ENCODE measurements at regions not wholly inside any gene's neighbourhood (a gene's known extent, or its start where the extent isn't known, plus 50 kb on each side); places are given as distances from the start of the nearest gene placed in this dataset.

DNA sequence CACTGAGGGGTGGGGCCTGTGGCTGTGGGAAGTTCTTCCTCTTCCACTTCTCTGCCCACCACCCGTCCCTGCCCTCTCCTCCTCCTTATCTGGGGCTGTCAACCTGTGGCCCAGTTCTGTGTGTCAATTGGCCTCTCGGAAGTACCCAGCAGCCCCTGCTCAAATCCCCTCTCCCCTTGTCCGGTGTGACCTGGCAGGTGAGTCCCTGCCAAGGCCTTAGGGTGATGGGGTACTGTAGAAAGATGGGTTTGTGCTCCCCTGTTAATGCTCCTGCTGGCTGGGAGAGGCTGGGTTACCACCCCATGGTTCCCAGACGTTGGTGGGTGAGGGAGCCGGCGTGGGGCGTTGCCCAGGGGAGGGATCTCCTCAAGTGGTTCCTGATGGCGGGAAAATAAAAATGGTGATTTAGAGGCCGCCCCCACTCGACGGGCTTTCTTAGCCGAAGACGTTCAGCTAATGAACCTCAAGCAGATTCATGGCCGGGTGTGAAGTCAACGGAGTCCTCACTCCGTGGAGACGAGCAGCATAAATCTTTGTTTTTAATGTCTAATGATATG, 141.2 kb downstream of the URI1 start:
- no peak for DNase-seq (ENCODE audit: low read depth)

DNA sequence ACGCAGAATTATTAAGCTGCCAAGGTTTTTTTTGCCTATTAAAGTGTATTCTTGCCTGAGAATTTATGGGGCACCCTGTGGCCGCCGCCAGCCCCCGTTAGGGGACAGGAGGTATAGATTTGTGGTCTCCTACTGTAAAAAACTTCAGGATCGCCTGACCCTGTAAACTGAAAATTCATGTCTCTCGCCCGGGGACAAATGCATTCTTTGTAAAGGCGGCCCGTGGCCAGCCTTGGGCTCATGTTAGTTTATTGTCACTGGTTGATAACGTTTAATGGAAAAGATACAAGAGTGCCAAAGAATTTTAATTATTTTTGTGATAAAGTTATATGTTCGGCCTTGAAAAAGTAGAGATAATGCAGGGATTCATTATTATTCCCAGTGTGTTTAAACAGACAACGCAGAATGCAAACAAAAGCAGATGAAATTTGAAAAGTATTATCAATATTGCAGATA, 141.7 kb downstream of the URI1 start:
- no peak for DNase-seq (ENCODE audit: low read depth)

GRCh38 chr19:30084390-30084819, 142.4 kb downstream of the URI1 start:
- DNase-seq (ENCODE audit: low read depth): no peak

- DNase-seq (ENCODE audit: low read depth): no peak
These were observed 143.4 kb downstream of the URI1 start for GRCh38 chr19:30085394-30085793.

GRCh38 chr19:30086220-30086619, 144.2 kb downstream of the URI1 start:
- DNase-seq (ENCODE audit: low read depth): no peak

- DNase-seq (ENCODE audit: low read depth): no peak
These were observed 144.9 kb downstream of the URI1 start for GRCh38 chr19:30086916-30087315.

- no peak for DNase-seq (ENCODE audit: low read depth)
These were observed 145.5 kb downstream of the URI1 start for GRCh38 chr19:30087381-30088138.

DNA sequence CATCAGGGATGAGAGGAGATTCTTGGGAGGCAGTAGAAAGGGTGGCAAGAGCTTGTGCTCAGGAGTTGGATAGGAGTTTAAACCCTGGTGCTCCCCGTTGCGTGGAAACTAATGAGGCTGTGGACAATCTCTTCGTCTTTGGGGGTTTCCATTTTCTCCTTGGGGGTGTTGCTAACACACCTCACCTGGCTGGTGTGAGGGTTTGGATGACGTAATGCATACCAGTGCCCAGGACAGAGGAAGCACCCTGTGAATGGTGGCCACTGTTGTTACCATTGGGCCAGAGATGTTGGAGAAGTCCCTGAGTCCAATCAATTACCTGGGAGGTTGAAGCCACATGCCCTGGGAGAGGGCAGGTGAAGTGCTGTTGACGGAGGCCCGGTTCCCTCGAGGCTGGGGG, 146.5 kb downstream of the URI1 start:
- DNase-seq (ENCODE audit: low read depth): no peak

- no peak for DNase-seq (ENCODE audit: low read depth)
These were observed 147.1 kb downstream of the URI1 start for GRCh38 chr19:30089086-30089665.

- no peak for DNase-seq (ENCODE audit: low read depth)
These were observed 148.4 kb downstream of the URI1 start for GRCh38 chr19:30090476-30090875.

GRCh38 chr19:30090963-30091362, 148.9 kb downstream of the URI1 start:
- DNase-seq (ENCODE audit: low read depth): no peak

DNA sequence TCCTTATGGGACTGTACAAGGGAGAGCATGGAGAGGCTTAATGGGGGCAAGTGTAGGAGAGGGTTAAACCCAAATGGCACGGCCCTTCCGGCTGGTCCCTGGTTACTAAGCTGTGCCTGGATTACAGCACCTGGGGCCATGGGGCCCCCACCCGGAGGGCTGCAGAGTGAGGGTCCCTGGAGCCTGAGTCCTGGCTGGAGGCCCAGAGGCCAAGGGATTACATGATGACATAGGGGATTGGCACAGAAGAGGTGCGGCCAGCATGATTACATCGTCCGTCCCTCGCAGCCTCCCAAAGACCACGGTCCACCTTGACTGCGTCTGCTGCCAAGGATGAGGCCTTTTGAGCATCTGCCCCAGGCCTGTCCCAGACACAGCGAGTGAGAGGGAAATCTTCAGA, 149.4 kb downstream of the URI1 start:
- DNase-seq (ENCODE audit: low read depth): no peak

DNA sequence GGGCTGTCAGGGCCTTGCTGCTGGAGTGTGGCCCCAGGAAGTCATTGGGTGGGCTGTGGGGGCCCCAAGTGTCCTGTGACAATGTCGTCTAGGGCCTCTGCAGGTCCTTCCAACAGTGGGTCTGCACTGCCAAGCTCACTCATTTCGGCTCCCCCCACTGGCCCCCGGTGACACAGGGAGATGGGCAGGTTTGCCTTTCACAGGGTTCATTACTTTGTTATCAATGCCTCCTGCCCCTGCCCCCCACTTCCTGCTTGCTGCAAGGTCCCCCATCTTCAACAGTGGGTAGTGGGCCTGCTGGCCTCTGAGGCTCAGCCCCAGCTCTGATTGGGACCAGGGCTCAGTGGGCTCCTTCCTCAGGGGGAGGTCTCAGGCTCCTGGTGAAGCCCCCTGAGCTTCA, 149.8 kb downstream of the URI1 start:
- no peak for DNase-seq (ENCODE audit: low read depth)

DNA sequence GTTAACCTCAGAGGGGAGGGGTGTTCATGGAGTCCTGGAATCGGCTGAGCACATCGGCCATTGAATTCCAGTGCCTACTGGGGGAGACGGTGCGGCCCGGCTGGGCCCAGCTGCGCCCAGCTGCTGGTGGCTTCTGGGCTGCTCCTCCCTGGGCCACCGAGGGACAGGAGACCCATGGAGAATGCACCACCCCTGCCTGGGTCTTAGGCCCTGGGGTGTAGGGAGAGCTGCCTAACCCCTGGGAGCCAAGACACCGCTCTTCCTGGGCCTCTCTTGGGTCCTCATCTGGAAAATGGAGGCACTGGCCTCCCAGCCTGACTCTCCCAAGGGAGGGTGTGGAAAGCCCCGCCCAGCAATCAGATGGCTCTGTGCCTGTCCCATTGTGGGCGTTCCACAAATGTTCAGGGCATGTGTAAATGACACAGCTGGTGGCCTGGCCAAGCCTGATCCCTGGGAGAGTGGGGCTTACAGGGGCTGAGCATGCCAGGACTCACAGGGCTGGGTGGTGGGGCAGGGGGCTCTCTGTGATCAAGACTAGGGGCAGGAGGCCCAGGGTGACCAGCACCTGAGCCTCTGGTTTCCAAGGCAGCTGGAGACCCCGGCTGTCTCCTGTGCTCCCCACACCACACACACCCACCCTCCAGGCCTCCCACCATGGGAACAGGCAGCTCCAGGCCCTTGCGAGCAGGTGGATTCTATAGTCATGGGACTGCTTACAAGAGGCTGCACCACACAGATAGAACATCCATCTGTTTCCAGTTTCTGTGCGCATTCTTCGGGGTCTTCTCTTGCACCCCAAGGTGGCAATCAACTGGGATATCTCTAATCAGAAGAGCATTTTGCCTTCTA, 150.9 kb downstream of the URI1 start:
- no peak for DNase-seq (ENCODE audit: low read depth)

DNA sequence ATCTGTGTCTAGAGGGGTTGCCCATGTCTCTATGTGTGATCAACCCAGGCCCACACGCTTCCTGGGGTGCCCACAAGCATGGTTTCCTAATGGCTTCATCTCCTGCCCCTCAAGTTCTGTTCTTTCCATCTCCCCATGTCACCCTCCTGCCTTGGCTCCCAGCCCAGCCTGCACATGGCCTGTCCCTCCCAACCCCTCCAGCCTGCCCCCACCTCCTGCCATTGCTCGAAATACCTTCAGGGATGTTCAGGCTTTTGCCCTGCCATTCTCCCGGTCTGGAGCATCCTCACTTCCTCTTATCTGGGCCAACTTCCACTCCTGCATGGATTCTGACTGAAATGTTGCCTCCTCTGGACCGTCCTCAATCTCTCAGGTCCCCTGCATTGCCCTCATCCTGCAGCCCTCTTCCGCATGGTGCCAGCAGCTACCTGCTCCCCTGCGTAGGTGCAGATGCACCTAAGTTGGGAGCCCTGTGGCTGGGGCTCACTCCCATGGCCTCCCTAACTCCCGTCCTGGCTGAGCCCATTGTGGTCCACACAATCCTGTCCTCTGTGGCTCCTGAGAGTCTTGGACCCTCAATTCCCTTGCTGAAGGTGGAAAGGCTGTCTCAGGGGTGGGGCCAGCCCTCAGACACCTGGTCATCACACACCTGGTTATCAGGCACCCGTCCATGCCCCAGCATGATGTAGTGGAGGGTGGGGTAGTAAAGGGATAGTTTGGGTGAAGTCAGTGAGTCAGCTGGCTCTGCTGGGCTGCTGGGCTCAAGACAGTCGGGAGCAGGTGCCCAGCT, 152.1 kb downstream of the URI1 start:
- no peak for DNase-seq (ENCODE audit: low read depth)

GRCh38 chr19:30094756-30095140, 152.7 kb downstream of the URI1 start:
- DNase-seq (ENCODE audit: low read depth): no peak

DNA sequence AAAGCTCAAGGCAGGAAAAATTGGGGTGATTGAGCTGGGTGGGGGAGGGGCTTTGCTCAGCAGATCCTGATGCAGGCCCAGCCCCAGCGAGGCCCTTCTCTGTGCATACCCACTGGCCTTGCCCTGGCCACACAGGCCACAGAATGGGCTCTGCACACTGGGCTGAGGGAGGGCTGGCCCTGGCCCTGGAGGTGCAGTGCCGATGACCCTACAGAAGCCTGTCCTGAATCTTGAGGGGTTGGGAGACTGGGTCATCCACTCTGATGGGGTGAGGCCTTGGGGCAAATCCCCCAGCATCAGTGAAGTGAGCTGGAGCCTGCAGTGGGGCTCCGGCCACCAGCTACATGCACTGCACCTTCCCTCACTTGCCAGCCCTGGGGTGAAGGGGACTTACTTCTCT, 153.1 kb downstream of the URI1 start:
- DNase-seq (ENCODE audit: low read depth): no peak

DNA sequence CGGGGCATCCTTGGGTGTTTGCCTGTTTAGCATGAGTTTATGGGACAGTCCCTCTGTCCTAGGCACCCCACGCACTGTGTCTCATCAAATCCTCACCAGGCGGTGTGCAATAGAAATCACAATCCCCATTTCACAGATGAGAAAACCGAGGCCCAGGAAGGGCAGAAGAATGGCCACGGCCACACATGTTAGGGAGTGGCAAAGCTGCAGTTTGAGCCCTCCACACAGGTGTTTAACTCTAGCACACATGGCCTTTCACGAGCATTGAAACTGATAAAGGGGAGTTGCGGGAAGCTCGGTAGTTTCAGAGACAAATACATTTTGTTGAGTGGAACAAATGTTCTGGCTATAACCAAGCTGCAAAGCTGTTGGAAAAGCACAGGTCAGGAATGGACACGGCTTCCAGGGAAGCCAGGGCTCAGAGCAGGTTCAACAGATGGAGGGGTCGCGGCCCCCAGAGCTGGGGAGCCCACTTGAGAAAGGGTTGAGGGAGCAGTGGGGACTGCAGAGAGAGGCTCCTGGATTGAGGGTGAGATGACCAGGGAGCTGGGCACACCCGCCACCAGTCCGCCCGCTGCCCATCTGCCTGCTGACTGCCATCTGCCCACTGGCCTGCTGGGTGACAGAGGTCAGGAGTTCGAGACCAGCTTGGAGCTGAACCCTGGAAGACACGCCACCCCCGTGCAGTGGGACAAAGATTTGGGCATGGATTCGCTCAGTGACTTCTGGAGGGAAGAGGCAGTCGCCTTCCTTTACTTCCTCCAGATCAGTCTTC, 154.7 kb downstream of the URI1 start:
- no peak for DNase-seq (ENCODE audit: low read depth)

DNA sequence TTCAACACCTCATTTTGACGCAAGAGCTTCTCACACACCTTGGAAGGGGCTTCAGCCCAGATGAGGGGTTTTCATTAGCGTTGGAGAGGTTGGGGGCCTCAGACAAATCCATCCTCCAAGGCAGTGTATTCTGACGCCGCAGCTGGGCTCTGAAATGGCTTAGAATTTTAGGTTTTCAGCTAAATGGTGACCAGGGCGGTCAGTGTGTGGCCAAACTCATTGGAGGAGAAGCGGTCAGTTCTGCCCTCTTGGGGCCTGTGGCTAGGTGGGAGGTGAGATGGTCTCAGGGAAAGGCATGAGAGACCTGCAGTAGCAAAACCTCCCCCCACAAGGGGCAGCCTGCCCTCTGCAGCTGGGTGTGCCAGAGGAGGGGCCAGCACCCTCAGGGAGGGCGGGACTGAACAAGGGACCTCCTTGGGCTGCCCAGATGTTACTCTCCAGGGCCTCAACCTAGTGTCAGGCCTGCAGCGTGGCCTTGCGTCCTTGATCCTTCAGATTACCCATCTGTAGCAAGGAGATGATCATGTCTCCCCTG, 155.8 kb downstream of the URI1 start:
- DNase-seq (ENCODE audit: low read depth): no peak

DNA sequence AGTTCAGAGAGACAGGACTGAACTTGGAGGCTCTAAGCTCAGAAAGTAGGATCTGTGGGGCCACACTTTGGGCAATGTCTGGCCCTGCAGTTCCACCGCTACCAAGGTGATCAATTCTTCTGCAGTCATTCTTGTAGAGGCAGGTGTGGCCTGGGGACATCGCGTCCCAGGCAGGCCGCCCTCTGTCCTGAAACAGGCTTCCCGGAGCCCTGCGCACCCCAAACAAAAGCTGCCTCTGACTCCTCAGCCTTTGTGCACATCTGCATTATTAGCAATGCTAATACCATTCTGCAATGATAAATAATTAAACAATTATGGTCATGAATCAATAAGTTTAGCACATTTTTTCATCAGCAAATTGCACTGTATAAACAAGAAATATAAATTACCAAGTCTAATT, 160.2 kb downstream of the URI1 start:
- no peak for DNase-seq (ENCODE audit: low read depth)

DNA sequence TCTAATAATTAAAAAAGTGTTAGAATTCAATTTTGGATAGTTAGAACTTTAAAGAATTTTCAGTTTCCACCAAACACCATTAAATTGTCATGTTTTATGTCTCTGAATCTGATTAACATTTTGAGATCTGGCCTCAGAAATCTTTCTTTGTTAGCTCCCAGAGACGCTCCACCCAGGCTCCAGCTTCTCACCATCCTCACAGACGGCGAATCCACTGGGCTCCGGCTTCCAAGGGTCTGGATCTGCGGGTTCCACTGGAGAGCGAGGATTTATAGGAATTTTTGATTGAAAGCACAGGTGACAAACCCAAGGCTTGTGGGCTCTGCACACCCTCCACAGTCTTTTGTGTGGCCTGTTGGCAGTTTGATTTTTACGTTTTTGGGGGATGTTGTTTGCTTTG, 160.6 kb downstream of the URI1 start:
- no peak for DNase-seq (ENCODE audit: low read depth)
